Activated naive CD8-positive, alpha-beta T cell treated with anti-CD3 and anti-CD28 coated beads, Interleukin-2, amount 50 U/mL, for 24 hours (primary cell): ENCODE measurements at regions not wholly inside any gene's neighbourhood (a gene's known extent, or its start where the extent isn't known, plus 50 kb on each side); places are given as distances from the start of the nearest gene placed in this dataset.
"Not testable (repeated sequence)": the region's sequence is repeated elsewhere in the genome, so short reads cannot be mapped to it uniquely, and the experiment has no call there.

ENCODE experiments used
- ATAC-seq: fragments of 150-1000 bp; cut with Tn5 transposase; one replicate; pipeline ENCODE4 v1.10.0; 2021
- DNase-seq: peaks from one replicate; pipeline ENCODE4 v3.0.0; 2021
- H3K27ac Mint-ChIP-seq: one replicate; pipeline ENCODE4 v1.8.0; 2021; ENCODE audit warnings: mild to moderate bottlenecking, mixed read lengths
- H3K27me3 Mint-ChIP-seq: one replicate; pipeline ENCODE4 v1.8.0; 2021; ENCODE audit warnings: mixed read lengths
- H3K36me3 Mint-ChIP-seq: one replicate; pipeline ENCODE4 v1.8.0; 2021; ENCODE audit warnings: low read depth, mixed read lengths
- H3K4me1 Mint-ChIP-seq: one replicate; pipeline ENCODE4 v1.8.0; 2021; ENCODE audit warnings: mixed read lengths
- H3K4me3 Mint-ChIP-seq: one replicate; pipeline ENCODE4 v1.8.0; 2021; ENCODE audit warnings: mild to moderate bottlenecking, moderate library complexity, mixed read lengths
- H3K9me3 Mint-ChIP-seq: one replicate; pipeline ENCODE4 v1.8.0; 2021; ENCODE audit warnings: mixed read lengths

GRCh38 chr4:138494931-138495330 is 252.8 kb upstream of the SLC7A11 start:
- Mint-ChIP-seq H3K27ac (no peak overlapping the region), H3K4me3 (no peak overlapping the region), H3K9me3 (no peaks in the 10 kb centered on the region), H3K27me3 (no peaks in the 10 kb centered on the region), H3K36me3 (no peaks in the 10 kb centered on the region), H3K4me1 (no peaks in the 10 kb centered on the region)
- no peak for ATAC-seq
- DNase-seq: no peak

- DNase-seq: no peak
- Mint-ChIP-seq H3K27ac (no peak overlapping the region), H3K4me3 (no peak overlapping the region), H3K36me3 (no peaks in the 10 kb centered on the region), H3K4me1 (no peaks in the 10 kb centered on the region), H3K27me3 (no peaks in the 10 kb centered on the region), H3K9me3 (no peaks in the 10 kb centered on the region)
- ATAC-seq: no peak
Observed at GRCh38 chr4:138494116-138494515, 252.0 kb upstream of the SLC7A11 start.

- Mint-ChIP-seq H3K36me3 (no peaks in the 10 kb centered on the region), H3K9me3 (no peaks in the 10 kb centered on the region), H3K4me3 (no peak overlapping the region), H3K27me3 (no peaks in the 10 kb centered on the region), H3K27ac (no peak overlapping the region), H3K4me1 (no peaks in the 10 kb centered on the region)
- ATAC-seq (no peak), DNase-seq (no peak)
Observed at GRCh38 chr4:138492176-138492575, 250.0 kb upstream of the SLC7A11 start.

- H3K27ac Mint-ChIP-seq: no peak overlapping the region
- H3K9me3 Mint-ChIP-seq: no peaks in the 10 kb centered on the region
- no peaks in the 10 kb centered on the region for H3K27me3 Mint-ChIP-seq
- ATAC-seq (no peak), DNase-seq (no peak)
- no peaks in the 10 kb centered on the region for H3K36me3 Mint-ChIP-seq
- no peak overlapping the region for H3K4me3 Mint-ChIP-seq
- no peaks in the 10 kb centered on the region for H3K4me1 Mint-ChIP-seq
Observed at GRCh38 chr4:138488533-138488932, 246.4 kb upstream of the SLC7A11 start.

- no peak for ATAC-seq
- Mint-ChIP-seq H3K4me3 (no peak overlapping the region), H3K9me3 (no peaks in the 10 kb centered on the region), H3K27ac (no peak overlapping the region), H3K36me3 (no peaks in the 10 kb centered on the region), H3K4me1 (no peaks in the 10 kb centered on the region), H3K27me3 (no peaks in the 10 kb centered on the region)
- no peak for DNase-seq
Observed at GRCh38 chr4:138487670-138488069, 245.5 kb upstream of the SLC7A11 start.

GRCh38 chr4:138487230-138487629 is 245.1 kb upstream of the SLC7A11 start:
- no peaks in the 10 kb centered on the region for H3K27me3 Mint-ChIP-seq
- no peak overlapping the region for H3K27ac Mint-ChIP-seq
- no peaks in the 10 kb centered on the region for H3K9me3 Mint-ChIP-seq
- H3K4me1 Mint-ChIP-seq: no peaks in the 10 kb centered on the region
- ATAC-seq: no peak
- no peak for DNase-seq
- no peak overlapping the region for H3K4me3 Mint-ChIP-seq
- H3K36me3 Mint-ChIP-seq: no peaks in the 10 kb centered on the region

GRCh38 chr4:138485498-138485897 is 243.3 kb upstream of the SLC7A11 start:
- H3K27me3 Mint-ChIP-seq: no peaks in the 10 kb centered on the region
- no peak overlapping the region for H3K27ac Mint-ChIP-seq
- no peak for DNase-seq
- no peaks in the 10 kb centered on the region for H3K4me1 Mint-ChIP-seq
- H3K36me3 Mint-ChIP-seq: no peaks in the 10 kb centered on the region
- ATAC-seq: no peak
- H3K9me3 Mint-ChIP-seq: peaks cover 3% of the 10 kb centered on the region
- no peak overlapping the region for H3K4me3 Mint-ChIP-seq

- H3K27ac Mint-ChIP-seq: no peak overlapping the region
- H3K9me3 Mint-ChIP-seq: peaks cover 3% of the 10 kb centered on the region
- no peak overlapping the region for H3K4me3 Mint-ChIP-seq
- H3K27me3 Mint-ChIP-seq: no peaks in the 10 kb centered on the region
- H3K36me3 Mint-ChIP-seq: no peaks in the 10 kb centered on the region
- DNase-seq (no peak), ATAC-seq (no peak)
- no peaks in the 10 kb centered on the region for H3K4me1 Mint-ChIP-seq
Observed at GRCh38 chr4:138475116-138475515, 233.0 kb upstream of the SLC7A11 start.

- DNase-seq: no peak
- Mint-ChIP-seq H3K36me3 (no peaks in the 10 kb centered on the region), H3K4me1 (no peaks in the 10 kb centered on the region), H3K27me3 (no peaks in the 10 kb centered on the region), H3K9me3 (no peaks in the 10 kb centered on the region), H3K27ac (no peak overlapping the region), H3K4me3 (no peak overlapping the region)
- no peak for ATAC-seq
Observed at GRCh38 chr4:138473339-138473738, 231.2 kb upstream of the SLC7A11 start.

GRCh38 chr4:138460477-138461414 is 218.6 kb upstream of the SLC7A11 start:
- H3K4me1 Mint-ChIP-seq: no peaks in the 10 kb centered on the region
- peaks cover 4% of the 10 kb centered on the region for H3K9me3 Mint-ChIP-seq
- no peaks in the 10 kb centered on the region for H3K27me3 Mint-ChIP-seq
- DNase-seq: no peak
- no peak overlapping the region for H3K4me3 Mint-ChIP-seq
- no peaks in the 10 kb centered on the region for H3K36me3 Mint-ChIP-seq
- ATAC-seq: no peak
- H3K27ac Mint-ChIP-seq: no peak overlapping the region

GRCh38 chr4:138458751-138459150 is 216.6 kb upstream of the SLC7A11 start:
- peaks cover 4% of the 10 kb centered on the region for H3K9me3 Mint-ChIP-seq
- no peak overlapping the region for H3K4me3 Mint-ChIP-seq
- no peaks in the 10 kb centered on the region for H3K36me3 Mint-ChIP-seq
- ATAC-seq (no peak), DNase-seq (no peak)
- H3K27ac Mint-ChIP-seq: no peak overlapping the region
- H3K4me1 Mint-ChIP-seq: no peaks in the 10 kb centered on the region
- H3K27me3 Mint-ChIP-seq: no peaks in the 10 kb centered on the region

GRCh38 chr4:138456349-138456748 is 214.2 kb upstream of the SLC7A11 start:
- not testable (repeated sequence) for H3K27me3 Mint-ChIP-seq, DNase-seq, H3K27ac Mint-ChIP-seq, H3K9me3 Mint-ChIP-seq, H3K4me3 Mint-ChIP-seq, H3K4me1 Mint-ChIP-seq, H3K36me3 Mint-ChIP-seq, ATAC-seq

- ATAC-seq: no peak
- no peak for DNase-seq
- Mint-ChIP-seq H3K9me3 (no peaks in the 10 kb centered on the region), H3K27ac (no peak overlapping the region), H3K27me3 (no peaks in the 10 kb centered on the region), H3K4me1 (no peaks in the 10 kb centered on the region), H3K4me3 (no peak overlapping the region), H3K36me3 (no peaks in the 10 kb centered on the region)
Observed at GRCh38 chr4:138455097-138455496, 212.9 kb upstream of the SLC7A11 start.

- Mint-ChIP-seq H3K9me3 (no peaks in the 10 kb centered on the region), H3K27me3 (no peaks in the 10 kb centered on the region), H3K36me3 (no peaks in the 10 kb centered on the region), H3K4me3 (no peak overlapping the region), H3K27ac (no peak overlapping the region), H3K4me1 (no peaks in the 10 kb centered on the region)
- ATAC-seq (no peak), DNase-seq (no peak)
Observed at GRCh38 chr4:138452826-138453225, 210.7 kb upstream of the SLC7A11 start.

- Mint-ChIP-seq H3K27ac (no peak overlapping the region), H3K9me3 (no peaks in the 10 kb centered on the region), H3K36me3 (no peaks in the 10 kb centered on the region), H3K4me3 (no peak overlapping the region), H3K4me1 (no peaks in the 10 kb centered on the region), H3K27me3 (no peaks in the 10 kb centered on the region)
- DNase-seq (no peak), ATAC-seq (no peak)
Observed at GRCh38 chr4:138451276-138451663, 209.1 kb upstream of the SLC7A11 start.
